ENCODE measurements at regions not wholly inside any gene's neighbourhood (a gene's known extent, or its start where the extent isn't known, plus 50 kb on each side); places are given as distances from the start of the nearest gene placed in this dataset.

- no peak for TF ChIP-seq CTCF (conservative IDR thresholded peaks at IDR 0.05; ENCODE audit: low read depth, low read length)
Measured at GRCh38 chr2:134140251-134140661, 113.6 kb upstream of the MGAT5 start.

GRCh38 chr2:134141598-134142340, 112.1 kb upstream of the MGAT5 start:
- no peak overlapping the region for H3K4me3 ChIP-seq (ENCODE audit: low read length)
- DNase-seq (ENCODE audit: low read depth) = no peak
- TF ChIP-seq CTCF (conservative IDR thresholded peaks at IDR 0.05; ENCODE audit: low read depth, low read length) = no peak

More at GRCh38 chr2:134140251-134140661, 113.6 kb upstream of the MGAT5 start:
- H3K4me3 ChIP-seq (ENCODE audit: low read length) = no peak overlapping the region
- DNase-seq (ENCODE audit: low read depth) = peak; percentile 32

- no peak for DNase-seq (ENCODE audit: low read depth)
- no peak overlapping the region for H3K4me3 ChIP-seq (ENCODE audit: low read length)
- no peak for TF ChIP-seq CTCF (conservative IDR thresholded peaks at IDR 0.05; ENCODE audit: low read depth, low read length)
Measured at GRCh38 chr2:134142341-134142738, 111.5 kb upstream of the MGAT5 start.

DNA sequence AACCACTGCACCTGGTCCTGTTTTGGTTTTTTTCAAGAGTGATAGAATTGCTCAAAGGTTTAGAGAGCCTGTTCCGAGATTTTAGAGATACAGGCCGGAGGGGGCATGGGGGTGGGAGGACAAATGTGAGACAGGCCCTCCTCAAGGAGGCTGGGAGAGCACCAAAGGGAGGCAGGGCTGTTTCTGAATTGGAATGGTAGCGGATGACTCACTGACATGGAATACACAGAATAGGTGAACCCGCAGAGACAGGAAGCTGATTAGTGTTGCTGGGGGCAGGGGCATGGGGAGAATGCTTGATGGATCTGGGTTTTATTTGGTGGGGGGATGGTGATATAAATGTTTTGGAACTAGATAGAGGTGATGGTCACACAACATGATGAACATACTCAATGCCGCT, 111.0 kb upstream of the MGAT5 start:
- no peak overlapping the region for H3K4me3 ChIP-seq (ENCODE audit: low read length)
- no peak for TF ChIP-seq CTCF (conservative IDR thresholded peaks at IDR 0.05; ENCODE audit: low read depth, low read length)
- DNase-seq (ENCODE audit: low read depth) = no peak

GRCh38 chr2:134143568-134143967, 110.3 kb upstream of the MGAT5 start:
- no peak for TF ChIP-seq CTCF (conservative IDR thresholded peaks at IDR 0.05; ENCODE audit: low read depth, low read length)
- H3K4me3 ChIP-seq (ENCODE audit: low read length) = no peak overlapping the region
- DNase-seq (ENCODE audit: low read depth) = no peak

GRCh38 chr2:134144081-134144596, 109.7 kb upstream of the MGAT5 start:
- DNase-seq (ENCODE audit: low read depth) = no peak
- TF ChIP-seq CTCF (conservative IDR thresholded peaks at IDR 0.05; ENCODE audit: low read depth, low read length) = no peak
- no peak overlapping the region for H3K4me3 ChIP-seq (ENCODE audit: low read length)

DNA sequence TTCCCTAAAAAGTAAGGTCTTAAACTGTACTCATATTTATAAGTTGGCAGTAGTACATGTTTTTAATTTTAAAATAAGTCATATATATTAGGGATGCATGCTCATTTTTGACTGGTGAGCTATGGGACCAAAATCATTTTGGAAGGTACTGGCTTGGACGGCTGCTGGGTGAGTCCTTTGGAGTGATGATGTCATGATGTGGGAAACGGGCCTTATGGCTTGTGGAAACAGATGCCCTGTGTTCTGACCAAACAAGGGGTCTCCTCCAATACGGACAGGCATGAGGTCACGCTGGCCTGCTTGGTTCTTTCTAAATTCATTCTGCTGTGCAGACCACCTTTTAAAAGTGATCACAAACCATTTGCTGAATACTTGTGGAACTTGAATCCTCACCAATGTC, 109.2 kb upstream of the MGAT5 start:
- no peak for TF ChIP-seq CTCF (conservative IDR thresholded peaks at IDR 0.05; ENCODE audit: low read depth, low read length)
- no peak for DNase-seq (ENCODE audit: low read depth)
- H3K4me3 ChIP-seq (ENCODE audit: low read length) = no peak overlapping the region
